Tongue (tissue), 1 donor: ENCODE measurements at regions not wholly inside any gene's neighbourhood (a gene's known extent, or its start where the extent isn't known, plus 50 kb on each side); places are given as distances from the start of the nearest gene placed in this dataset.
"Not testable (repeated sequence)": the region's sequence is repeated elsewhere in the genome, so short reads cannot be mapped to it uniquely, and the experiment has no call there.

Experiments
- DNase-seq: peaks from one replicate; pipeline ENCODE4 v3.0.0-alpha.2; 2015

DNA sequence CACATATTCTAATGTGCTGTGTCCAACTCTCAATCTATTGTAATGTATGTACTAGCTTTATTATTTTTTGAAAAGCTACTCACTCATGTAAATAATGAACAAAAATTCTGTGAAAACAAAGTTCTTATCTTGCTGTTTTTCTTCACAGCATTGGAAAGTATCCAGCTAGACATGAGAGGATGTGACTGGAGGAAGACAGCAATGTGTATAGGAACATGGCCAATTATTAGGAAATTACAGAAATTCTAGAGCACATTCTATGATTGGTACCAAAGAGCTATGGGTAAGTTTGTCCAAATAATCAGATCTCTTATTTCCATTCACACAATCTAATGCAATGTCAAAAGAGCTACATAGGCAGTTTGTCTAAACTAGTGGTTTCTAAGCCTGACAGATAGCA is 1100.2 kb downstream of the FSCB start:
- no peak for DNase-seq

DNA sequence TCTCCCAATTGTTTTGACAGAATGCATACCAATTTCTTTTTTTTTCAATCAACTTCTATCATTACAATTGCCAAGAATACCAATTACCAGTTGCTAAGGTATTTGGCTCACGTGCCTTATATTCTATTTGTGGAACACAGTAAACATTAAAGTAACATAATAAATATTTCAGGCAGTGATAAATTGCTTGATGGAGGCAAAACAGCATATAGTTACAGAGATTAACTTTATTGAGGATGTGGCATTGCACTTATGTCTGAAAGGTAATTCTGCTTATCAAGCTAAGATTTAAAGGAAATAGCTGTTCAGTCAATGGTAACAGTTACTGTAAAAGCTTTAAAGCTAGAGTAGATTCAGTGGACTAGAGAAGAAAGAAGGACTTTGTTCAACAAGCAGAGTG is 1107.8 kb downstream of the FSCB start:
- no peak for DNase-seq

DNA sequence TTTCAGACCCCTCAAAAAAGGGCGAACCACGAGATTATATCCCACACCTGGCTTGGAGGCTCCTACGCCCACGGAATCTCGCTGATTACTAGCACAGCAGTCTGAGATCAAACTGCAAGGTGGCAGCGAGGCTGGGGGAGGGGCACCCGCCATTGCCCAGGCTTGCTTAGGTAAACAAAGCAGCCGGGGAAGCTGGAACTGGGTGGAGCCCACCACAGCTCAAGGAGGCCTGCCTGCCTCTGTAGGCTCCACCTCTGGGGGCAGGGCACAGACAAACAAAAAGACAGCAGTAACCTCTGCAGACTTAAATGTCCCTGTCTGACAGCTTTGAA is 1136.6 kb downstream of the FSCB start:
- DNase-seq = not testable (repeated sequence)

DNA sequence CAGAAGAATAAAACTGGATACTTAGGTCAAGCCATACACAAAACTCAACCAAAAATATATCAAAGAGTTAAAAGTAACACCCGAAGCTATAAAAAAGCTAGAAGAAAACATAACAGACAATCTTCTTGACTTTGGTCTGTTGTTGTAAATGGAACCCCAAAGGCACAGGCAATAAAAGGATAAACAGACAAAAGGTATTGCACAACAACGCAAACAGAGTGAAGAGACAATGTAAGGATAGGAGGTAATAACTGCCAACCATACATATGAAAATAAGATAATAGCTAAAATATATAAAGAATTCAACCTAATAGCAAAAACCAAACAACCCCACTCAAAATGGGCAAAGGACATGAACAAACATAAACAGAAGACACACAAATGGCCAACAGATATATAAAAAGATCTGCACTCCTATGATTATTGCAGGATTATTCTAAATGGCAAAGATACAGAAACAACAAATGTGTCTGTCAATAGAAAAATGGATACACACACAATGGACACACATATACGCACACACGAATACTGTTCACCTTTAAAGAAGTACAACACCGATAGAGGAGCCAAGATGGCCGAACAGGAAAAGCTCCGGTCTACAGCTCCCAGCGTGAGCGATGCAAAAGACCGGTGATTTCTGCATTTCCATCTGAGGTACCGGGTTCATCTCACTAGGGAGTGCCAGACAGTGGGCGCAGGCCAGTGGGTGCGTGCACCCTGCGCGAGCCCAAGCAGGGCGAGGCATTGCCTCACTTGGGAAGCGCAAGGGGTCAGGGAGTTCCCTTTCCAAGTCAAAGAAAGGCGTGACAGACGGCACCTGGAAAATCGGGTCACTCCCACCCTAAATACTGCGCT is 1137.1 kb downstream of the FSCB start:
- no peak for DNase-seq

DNA sequence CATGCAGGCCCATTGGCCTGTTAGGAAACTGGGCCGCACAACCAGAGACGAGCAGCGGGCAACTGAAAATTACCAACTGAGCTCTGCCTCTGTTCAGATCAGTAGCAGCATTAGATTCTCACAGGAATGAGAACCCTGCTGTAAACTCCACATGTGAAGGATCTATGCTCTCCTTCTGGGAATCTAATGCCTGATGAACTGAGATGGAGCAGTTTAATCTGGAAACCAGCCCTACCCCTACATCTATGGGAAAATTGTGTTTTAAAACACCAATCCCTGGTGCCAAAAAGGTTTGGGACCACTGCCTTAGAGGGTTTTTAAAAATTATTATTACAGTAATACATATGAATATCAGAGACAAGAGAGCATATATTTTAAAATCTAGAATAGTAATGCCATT is 1144.5 kb downstream of the FSCB start:
- no peak for DNase-seq

DNA sequence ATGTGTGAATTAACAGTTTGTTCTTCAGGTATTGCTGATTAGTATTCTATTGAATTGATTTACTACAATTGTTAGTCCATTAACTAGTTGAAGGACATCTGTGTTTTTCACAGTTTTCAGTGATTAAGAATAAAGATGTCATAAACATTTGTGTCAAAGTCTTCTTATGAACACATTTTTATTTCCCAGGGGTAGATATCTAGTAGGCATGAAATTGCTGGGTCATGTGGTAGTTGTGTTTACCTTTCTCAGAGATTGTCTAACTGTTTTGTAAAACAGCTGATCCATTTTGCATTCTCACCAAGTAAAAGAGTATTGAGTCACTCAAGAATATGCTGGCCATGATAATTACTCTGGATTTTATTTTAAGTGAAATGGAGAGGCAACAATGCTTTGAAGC is 1145.3 kb downstream of the FSCB start:
- DNase-seq = no peak

DNA sequence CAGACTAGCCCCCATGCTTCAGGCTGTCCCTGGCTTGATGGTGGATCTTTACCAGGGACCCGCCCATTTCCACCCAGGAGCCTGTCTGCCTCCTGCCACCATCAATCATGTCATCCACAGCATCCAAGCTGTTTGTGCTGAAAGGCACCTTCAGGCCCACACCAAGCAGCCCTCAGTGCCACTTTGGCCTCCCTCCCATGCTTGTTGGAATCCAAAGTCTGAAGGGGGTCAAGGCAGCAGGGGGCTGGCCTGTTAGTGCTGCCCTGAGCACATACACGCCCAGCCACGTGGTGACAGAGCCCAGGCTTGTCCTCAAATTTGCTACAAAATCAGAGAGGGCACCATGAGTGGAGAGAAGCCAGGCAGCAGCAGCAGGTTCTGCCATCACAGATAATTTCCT is 1146.8 kb downstream of the FSCB start:
- no peak for DNase-seq

DNA sequence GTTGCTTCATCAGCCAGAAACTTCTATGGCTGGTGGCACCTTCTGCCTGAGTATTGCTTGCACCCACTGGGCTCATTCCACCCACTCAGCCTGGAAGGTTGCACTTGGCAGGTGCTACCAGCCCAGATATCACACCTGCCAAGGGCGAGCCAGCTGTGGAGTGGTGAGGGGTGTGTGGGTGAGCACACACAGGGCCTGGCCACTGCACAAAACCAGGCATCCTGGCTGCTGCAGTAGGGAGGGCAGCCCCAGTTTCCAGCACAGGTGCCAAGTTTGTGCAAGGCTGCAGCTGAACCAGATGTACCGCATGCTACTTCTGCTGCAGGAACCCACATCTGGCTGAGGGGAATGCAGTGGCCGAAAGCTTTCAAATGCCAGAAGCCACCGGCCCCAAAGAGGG is 1147.8 kb downstream of the FSCB start:
- DNase-seq = no peak

DNA sequence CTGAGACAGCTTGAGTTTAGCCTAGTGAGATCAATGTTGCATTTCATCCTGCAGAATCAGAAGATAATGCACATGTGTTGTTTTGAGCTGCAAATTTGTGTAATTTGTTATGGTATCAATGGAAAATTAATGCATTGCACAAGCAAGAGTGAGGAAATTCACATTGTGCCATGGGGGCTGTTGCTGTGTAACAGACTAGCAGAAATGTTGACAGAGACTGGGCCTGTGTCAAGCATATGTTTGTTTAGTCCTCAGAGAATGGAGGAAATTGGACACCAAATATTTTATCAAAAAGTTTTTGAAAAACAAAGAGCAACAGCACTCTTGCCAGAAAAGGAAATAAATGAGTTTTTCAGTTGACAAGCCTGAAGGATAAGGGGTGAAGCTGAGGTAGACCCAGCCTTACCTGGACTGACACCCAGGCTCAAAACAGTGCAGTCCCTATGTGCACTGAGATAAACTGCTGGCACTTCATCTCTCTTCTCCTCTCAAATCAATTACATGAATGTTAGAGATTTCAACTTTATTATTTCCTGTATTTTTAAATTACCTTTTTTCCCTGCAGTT is 1150.0 kb downstream of the FSCB start:
- DNase-seq = no peak

DNA sequence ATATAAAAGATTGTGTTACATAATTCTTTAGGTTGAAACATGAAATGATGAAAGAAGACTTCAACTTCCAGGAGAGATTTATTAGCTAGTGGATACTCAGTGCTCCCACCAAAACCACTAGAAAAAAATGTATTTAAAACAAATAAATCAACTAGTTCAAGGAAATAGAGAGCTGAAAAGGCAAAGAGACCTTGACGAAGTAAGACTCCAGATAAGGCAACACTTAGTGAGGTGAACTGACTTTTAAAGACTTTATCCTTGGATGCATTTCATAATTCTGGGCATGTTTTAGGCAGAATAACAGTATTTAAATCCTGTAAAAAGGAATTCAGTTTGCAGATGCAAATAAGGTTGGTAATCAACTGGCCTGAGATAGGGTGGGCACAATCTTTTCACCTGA is 1150.7 kb downstream of the FSCB start:
- no peak for DNase-seq

DNA sequence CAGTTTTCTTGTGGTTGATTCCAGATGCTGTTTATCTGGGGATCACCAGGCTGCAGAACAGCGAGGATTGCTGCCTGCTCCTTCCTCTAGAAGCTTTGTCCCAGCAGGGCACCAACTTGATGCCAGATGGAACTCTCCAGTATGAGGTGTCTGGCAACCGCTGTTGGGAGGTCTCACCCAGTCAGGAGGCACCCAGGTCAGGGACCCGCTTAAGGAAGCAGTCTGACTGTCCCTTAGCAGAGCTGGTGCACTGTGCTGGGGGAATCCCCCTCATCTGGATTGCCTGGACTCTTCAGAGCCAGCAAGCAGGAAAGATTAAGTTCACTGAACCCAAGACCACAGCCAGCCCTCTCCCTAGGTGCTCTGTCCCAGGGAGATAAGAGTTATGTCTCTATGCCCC is 1165.2 kb downstream of the FSCB start:
- no peak for DNase-seq

DNA sequence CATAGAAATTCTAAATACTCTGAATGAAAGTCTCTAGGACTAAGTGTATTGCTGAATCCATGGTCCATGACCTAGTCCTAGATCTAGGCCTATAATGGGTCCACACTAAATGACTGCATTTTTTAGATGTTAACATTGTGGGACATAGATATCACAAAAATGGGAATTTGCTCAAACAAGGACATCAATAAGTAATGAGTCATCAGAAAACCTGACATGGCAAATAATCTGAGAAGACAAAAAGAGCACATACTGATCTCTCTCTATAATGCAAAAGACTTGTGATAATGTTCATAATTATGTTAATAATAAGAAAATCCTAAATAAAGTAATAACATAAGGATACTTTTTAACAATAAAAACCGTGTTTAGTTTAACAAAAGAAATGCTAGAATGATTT is 1168.4 kb downstream of the FSCB start:
- DNase-seq = no peak

DNA sequence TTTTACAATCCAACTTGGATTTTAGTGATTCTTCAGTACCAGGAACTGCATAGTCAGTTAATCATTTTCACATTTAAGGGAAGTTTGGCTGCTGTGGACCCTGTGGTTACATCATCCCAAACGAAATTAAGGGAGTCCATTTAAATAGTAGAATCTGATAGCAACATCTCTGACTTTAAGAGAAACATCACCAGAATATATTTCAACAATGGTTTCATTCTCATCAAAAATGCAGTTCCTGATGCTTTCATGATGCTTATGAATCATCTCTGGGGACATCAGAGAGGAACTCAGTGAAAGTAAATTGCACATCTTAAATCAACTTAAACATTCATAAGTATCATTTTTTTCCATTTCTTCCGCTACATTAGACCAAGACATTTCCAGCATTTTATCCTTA is 1170.7 kb downstream of the FSCB start:
- no peak for DNase-seq

DNA sequence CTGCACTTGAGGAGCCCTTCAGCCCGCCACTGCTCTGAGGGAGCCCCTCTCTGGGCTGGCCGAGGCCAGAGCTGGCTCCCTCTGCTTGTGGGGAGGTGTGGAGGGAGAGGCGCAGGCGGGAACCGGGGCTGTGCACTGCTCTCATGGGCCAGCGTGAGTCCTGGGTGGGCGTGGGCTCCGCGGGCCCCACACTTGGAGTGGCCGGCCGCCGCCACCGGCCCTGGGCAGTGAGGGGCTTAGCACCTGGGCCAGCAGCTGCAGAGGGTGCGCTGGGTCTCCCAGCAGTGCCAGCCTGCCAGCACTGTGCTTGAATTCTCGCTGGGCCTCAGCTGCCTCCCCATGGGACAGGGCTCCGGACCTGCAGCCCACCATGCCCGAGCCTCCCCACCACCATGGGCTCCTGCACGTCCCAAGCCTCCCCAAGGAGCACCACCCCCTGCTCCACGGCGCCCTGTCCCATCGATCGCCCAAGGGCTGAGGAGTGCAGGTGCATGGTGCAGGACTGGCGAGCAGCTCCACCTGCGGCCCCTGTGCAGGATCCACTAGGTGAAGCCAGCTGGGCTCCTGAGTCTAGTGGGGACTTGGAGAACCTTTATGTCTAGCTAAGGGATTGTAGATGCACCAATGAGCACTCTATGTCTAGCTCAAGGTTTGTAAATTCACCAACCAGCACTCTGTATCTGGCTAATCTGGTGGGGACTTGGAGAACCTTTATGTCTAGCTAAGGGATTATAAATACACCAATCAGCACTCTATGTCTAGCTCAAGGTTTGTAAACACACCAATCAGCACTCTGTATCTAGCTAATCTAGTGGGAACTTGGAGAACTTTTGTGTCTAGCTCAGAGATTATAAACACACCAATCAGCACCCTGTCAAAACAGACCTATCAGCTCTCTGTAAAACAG is 1180.3 kb downstream of the FSCB start:
- not testable (repeated sequence) for DNase-seq

DNA sequence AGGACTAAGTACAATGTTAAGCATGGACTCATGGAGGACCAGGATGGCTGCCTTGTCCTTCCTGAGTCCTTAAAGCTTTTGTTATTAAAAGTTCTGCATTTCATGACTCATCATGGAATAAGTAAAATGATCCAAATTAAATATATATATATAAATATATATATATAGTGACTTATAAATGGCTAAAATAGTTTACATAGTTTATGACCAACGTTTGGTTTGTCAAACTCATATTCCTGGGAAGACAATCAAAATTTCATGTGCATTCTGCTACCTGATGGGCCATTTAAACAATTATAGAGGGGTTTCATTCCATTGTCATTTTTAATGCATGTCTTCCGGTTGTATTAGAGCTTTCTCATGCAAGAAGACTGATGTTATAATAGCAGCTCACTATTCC is 1190.7 kb downstream of the FSCB start:
- no peak for DNase-seq

DNA sequence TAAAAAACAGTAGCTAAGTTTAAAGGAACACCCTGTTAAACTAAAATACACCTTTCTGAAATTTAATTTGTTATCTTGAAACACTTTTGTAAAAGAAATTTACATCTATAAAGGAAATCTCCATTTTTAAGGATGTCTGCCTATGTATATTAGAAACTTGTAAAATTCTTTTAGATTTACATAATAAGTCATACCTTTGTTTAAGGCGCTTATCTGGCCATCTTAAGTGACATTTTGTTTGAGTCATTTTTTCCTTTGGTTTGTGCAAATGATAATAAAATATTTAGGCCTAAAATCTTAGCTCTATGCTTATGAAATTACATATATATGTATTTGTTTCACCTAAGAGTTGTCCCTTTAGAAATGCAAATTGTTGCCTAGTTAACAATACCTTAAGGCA is 1193.4 kb downstream of the FSCB start:
- DNase-seq = no peak

DNA sequence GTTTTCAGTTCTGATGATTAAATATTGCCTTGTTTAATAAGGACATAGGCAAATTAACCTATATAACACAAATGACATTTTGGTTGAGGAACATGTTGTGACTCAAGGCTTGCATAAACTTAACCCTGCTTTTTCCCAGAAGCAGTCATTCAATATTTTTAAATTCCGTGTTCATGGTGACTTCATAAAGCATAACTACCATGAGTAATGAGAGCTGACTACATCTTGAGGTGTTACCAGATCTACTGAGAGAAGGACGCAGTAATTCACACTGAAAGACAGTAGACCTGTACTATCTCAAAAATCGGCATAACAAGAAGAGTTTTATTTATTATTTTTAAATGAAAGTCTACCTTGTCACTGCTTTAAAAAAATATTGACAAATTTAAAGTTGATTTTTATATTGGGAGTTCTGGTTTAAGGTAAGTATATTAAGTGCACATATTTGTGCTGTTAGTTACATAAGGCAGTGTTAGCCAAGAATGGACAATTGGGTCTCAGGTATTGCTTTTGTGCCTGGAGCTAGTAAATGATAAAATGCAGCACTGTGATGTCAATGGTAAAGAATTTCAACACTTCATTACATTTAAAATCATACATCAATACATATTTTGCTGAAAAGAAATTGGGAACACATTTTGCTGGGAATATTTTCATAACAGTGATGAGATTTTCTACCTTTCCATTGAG is 1198.5 kb downstream of the FSCB start:
- DNase-seq = no peak

DNA sequence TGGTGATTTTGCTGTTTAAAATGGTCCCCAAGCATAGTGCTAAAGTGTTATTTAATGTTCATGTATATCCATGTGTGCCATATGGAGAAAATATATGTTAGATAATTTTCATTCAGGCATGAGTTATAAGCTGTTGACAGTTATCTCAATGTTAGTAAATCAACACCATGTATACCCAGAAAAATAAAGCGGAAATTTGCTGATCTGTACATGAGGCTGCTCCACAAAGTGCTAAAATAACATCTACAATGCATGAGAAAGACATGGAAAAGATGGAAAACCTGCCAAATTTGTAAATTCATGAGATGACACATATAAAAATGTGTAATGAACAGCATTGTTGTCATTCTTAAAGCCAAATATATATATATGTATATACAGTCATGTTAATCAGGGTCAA is 1199.2 kb downstream of the FSCB start:
- DNase-seq = no peak

DNA sequence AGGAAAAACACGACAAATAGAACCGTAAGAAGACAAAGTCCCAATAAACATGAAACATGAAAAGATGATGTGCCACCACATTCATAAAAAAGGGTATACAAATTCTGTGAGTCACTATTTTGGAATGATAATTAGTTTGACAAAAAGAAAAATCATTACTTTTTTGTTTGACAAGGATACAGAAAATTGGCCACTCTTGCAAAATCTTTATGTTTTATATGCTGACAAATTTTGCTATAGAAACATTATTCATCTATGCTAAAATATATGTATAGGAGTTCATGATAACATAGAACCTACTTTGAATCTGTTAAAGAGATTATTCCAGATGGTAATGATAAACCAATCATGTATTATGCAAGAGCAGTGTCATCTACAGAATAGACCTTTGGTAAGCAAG is 1201.0 kb downstream of the FSCB start:
- no peak for DNase-seq

DNA sequence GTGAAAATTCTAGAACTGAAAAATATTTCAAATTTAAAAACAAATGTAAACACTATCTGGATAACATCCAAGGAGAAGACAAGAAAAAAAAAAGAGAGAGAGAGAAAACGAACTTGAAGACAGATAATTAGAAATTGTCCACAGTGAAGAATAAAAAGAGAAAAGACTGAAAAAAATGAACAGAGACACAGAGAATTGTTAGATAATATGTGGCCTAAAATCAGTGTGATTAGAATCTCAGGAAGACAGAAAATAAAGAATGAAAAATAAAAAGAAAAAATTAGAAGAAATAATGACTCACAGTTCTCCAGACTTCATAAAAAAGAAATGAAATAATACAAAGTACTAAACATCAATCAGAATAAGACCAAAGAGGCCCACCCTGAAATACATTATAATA is 1209.3 kb downstream of the FSCB start:
- no peak for DNase-seq

DNA sequence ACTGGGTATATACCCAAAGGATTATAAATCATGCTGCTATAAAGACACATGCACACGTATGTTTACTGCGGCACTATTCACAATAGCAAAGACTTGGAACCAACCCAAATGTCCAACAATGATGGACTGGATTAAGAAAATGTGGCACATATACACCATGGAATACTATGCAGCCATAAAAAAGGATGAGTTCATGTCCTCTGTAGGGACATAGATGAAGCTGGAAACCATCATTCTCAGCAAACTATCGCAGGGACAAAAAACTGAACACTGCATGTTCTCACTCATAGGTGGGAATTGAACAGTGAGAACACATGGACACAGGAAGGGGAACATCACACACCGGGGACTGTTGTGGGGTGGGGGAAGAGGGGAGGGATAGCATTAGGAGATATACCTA is 1211.0 kb downstream of the FSCB start:
- not testable (repeated sequence) for DNase-seq

DNA sequence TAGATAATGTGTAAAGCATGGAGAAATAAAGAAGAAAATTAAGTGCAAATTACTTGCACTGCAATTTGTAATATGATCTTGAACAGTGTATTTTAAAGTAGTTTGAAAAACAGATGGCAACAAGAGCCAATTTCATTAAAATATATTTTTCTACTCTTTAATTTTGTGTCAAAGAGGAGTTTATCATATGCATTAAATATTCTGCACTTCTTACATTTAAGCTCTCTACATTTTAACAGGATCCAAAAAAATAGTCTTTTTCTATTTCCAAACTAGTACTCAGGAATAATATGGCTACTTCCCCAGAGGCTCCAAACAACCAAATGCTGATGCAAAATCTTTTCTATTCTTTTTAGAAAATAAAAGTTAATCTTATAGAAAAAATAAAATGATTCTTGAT is 1221.5 kb downstream of the FSCB start:
- DNase-seq = no peak

DNA sequence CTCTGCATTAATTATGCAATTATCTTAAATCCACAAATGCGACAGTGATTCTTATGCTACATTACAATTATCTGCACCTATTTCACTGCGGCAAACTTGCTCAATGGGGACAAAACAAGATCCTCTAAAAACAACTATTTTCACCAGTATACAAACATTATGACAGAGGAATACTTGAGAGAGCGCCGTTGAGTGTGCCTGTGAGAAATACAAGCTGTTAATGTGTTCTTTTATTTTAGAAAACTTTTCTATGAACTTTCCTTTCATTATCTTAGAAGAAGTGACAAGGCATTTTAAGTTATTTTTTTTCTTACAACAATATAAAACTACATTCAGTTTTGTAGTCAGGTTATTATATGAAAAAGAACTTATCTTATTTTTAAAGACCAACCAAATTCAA is 1247.0 kb downstream of the FSCB start:
- no peak for DNase-seq
